ENCODE measurements at regions not wholly inside any gene's neighbourhood (a gene's known extent, or its start where the extent isn't known, plus 50 kb on each side); places are given as distances from the start of the nearest gene placed in this dataset.

DNA sequence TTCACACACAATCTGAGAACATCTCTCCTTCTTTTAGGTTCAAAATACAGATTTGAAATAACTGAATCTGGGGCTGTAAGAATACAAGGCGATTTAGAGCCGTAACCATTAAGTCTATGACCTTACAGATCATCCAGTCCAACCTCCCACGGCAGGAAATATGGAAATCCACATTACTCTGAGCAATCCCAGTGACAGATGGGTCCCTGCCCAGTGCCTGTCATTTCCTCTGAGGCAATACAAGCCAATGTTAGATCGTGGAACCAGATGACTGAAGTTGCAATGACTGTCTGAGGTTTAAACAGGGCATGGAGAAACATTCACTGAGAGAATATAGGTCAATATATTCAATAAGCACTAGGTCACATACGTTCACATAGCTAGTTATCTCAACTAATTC lies 77.4 kb upstream of the OR5AK2 start:
- Histone ChIP-seq H3K9me1 (ENCODE audit: control insufficient read depth, extremely low read depth, insufficient read depth, low read length) (no peaks in the 10 kb centered on the region), H3K4me2 (ENCODE audit: control insufficient read depth, extremely low read depth, insufficient read depth, low read depth, low read length) (peak overlapping the region; percentile 57), H3K9ac (ENCODE audit: control insufficient read depth, extremely low read depth, insufficient read depth, low read length) (no peak overlapping the region), H3K4me3 (ENCODE audit: control insufficient read depth in 2 of 3, extremely low read depth in 1 of 3, insufficient read depth in 2 of 3, low read depth in 1 of 3, low read length in 3 of 3) (no peak overlapping the region), H3K9me3 (ENCODE audit: control insufficient read depth, low read depth, low read length) (no peaks in the 10 kb centered on the region), H3K79me2 (ENCODE audit: control insufficient read depth, insufficient read depth, low read length) (no peaks in the 10 kb centered on the region), H4K20me1 (ENCODE audit: control insufficient read depth, extremely low read depth, insufficient read depth, low read length) (no peaks in the 10 kb centered on the region), H3K36me3 (ENCODE audit: control insufficient read depth in 2 of 2, extremely low read depth in 1 of 2, insufficient read depth in 2 of 2, low read length in 2 of 2) (no peaks in the 10 kb centered on the region), H3K4me1 (ENCODE audit: control insufficient read depth, extremely low read depth, insufficient read depth, low read length) (peaks cover 32% of the 10 kb centered on the region), H3K27me3 (ENCODE audit: control insufficient read depth, extremely low read depth, insufficient read depth, low read length) (no peaks in the 10 kb centered on the region), H2AFZ (ENCODE audit: control insufficient read depth, low read length) (no peak overlapping the region), H3K27ac (ENCODE audit: control insufficient read depth, insufficient read depth, low read length) (peak overlapping the region; percentile 47)
- no peak for TF ChIP-seq EZH2 (IDR thresholded peaks at IDR 0.05; ENCODE audit: low read length)
- TF ChIP-seq, protein P1, sequence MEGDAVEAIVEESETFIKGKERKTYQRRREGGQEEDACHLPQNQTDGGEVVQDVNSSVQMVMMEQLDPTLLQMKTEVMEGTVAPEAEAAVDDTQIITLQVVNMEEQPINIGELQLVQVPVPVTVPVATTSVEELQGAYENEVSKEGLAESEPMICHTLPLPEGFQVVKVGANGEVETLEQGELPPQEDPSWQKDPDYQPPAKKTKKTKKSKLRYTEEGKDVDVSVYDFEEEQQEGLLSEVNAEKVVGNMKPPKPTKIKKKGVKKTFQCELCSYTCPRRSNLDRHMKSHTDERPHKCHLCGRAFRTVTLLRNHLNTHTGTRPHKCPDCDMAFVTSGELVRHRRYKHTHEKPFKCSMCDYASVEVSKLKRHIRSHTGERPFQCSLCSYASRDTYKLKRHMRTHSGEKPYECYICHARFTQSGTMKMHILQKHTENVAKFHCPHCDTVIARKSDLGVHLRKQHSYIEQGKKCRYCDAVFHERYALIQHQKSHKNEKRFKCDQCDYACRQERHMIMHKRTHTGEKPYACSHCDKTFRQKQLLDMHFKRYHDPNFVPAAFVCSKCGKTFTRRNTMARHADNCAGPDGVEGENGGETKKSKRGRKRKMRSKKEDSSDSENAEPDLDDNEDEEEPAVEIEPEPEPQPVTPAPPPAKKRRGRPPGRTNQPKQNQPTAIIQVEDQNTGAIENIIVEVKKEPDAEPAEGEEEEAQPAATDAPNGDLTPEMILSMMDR (optimal IDR thresholded peaks at IDR 0.05 in 1 of 3, IDR thresholded peaks at IDR 0.05 in 1 of 3, conservative IDR thresholded peaks at IDR 0.05 in 1 of 3; ENCODE audit: extremely low read depth in 1 of 3, insufficient read depth in 2 of 3, low read length in 3 of 3) = no peak
- no peak for DNase-seq (ENCODE audit: low read depth, low spot score)
- dilution Hi-C loops (cut with MboI; ENCODE audit: extremely low pct_ligation_motif_present, low sequenced_read_pairs) = no loop called here
- no peak for FAIRE-seq

DNA sequence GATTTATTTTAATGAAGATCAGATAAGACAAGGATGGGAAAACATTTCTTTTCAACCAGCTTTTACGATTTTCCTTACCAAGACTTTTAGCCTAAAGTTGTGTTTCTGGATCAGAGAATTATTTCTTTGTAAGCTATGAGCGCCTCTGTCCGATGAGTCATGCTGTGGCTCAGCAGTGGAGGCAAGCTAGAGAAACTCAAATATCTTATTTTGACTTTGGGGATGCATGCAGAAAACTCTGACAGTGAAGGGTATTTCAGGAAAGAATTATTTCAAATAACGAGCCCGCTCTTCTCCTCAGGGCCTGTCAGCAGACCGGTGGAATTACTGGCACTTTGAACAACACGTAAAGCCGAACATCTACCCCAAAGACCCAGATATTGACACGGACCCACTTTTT lies 77.9 kb upstream of the OR5AK2 start:
- Histone ChIP-seq H3K9me3 (ENCODE audit: control insufficient read depth, low read depth, low read length) (no peaks in the 10 kb centered on the region), H2AFZ (ENCODE audit: control insufficient read depth, low read length) (peak overlapping the region; percentile 6), H3K36me3 (ENCODE audit: control insufficient read depth in 2 of 2, extremely low read depth in 1 of 2, insufficient read depth in 2 of 2, low read length in 2 of 2) (no peaks in the 10 kb centered on the region), H3K9me1 (ENCODE audit: control insufficient read depth, extremely low read depth, insufficient read depth, low read length) (no peaks in the 10 kb centered on the region), H3K79me2 (ENCODE audit: control insufficient read depth, insufficient read depth, low read length) (no peaks in the 10 kb centered on the region), H3K4me2 (ENCODE audit: control insufficient read depth, extremely low read depth, insufficient read depth, low read depth, low read length) (peak overlapping the region; percentile 57), H3K27ac (ENCODE audit: control insufficient read depth, insufficient read depth, low read length) (peak overlapping the region; percentile 61), H3K4me1 (ENCODE audit: control insufficient read depth, extremely low read depth, insufficient read depth, low read length) (peaks cover 37% of the 10 kb centered on the region), H4K20me1 (ENCODE audit: control insufficient read depth, extremely low read depth, insufficient read depth, low read length) (no peaks in the 10 kb centered on the region), H3K9ac (ENCODE audit: control insufficient read depth, extremely low read depth, insufficient read depth, low read length) (peak overlapping the region; percentile 41), H3K4me3 (ENCODE audit: control insufficient read depth in 2 of 3, extremely low read depth in 1 of 3, insufficient read depth in 2 of 3, low read depth in 1 of 3, low read length in 3 of 3) (no peak overlapping the region), H3K27me3 (ENCODE audit: control insufficient read depth, extremely low read depth, insufficient read depth, low read length) (no peaks in the 10 kb centered on the region)
- dilution Hi-C loops (cut with MboI; ENCODE audit: extremely low pct_ligation_motif_present, low sequenced_read_pairs) = no loop called here
- peak; percentile 49 for FAIRE-seq
- no peak for TF ChIP-seq EZH2 (IDR thresholded peaks at IDR 0.05; ENCODE audit: low read length)
- TF ChIP-seq, protein P1 (optimal IDR thresholded peaks at IDR 0.05 in 1 of 3, IDR thresholded peaks at IDR 0.05 in 1 of 3, conservative IDR thresholded peaks at IDR 0.05 in 1 of 3; ENCODE audit: extremely low read depth in 1 of 3, insufficient read depth in 2 of 3, low read length in 3 of 3) = no peak
- no peak for DNase-seq (ENCODE audit: low read depth, low spot score)

Measured in keratinocyte (primary cell).